HG03039 (cell line): ENCODE measurements at regions not wholly inside any gene's neighbourhood (a gene's known extent, or its start where the extent isn't known, plus 50 kb on each side); places are given as distances from the start of the nearest gene placed in this dataset.
"Not testable (repeated sequence)": the region's sequence is repeated elsewhere in the genome, so short reads cannot be mapped to it uniquely, and the experiment has no call there.

Experiments
- ATAC-seq: cut with Tn5 transposase; IDR thresholded peaks from one replicate; pipeline ENCODE4 v1.9.1; 2021; ENCODE audit warnings: mild to moderate bottlenecking, moderate library complexity; ENCODE audit not compliant: unreplicated experiment

GRCh38 chr4:53959343-53960120 lies 104.9 kb downstream of the CHIC2 start:
- ATAC-seq: no peak

- ATAC-seq: no peak
These were observed 108.0 kb downstream of the CHIC2 start for GRCh38 chr4:53956454-53956853.

GRCh38 chr4:53956053-53956452 lies 108.4 kb downstream of the CHIC2 start:
- no peak for ATAC-seq

- no peak for ATAC-seq
These were observed 113.0 kb downstream of the CHIC2 start for GRCh38 chr4:53951414-53951813.

GRCh38 chr4:53943345-53944085 lies 120.9 kb downstream of the CHIC2 start:
- ATAC-seq: no peak

GRCh38 chr4:53942712-53943111 lies 121.7 kb downstream of the CHIC2 start:
- no peak for ATAC-seq

- ATAC-seq: no peak
These were observed 123.1 kb downstream of the CHIC2 start for GRCh38 chr4:53941331-53941730.

GRCh38 chr4:53939892-53940291 lies 124.5 kb downstream of the CHIC2 start:
- ATAC-seq: not testable (repeated sequence)

- no peak for ATAC-seq
These were observed 126.5 kb downstream of the CHIC2 start for GRCh38 chr4:53937918-53938317.

GRCh38 chr4:53937327-53937726 lies 127.1 kb downstream of the CHIC2 start:
- ATAC-seq: no peak

GRCh38 chr4:53935780-53936179 lies 128.6 kb downstream of the CHIC2 start:
- no peak for ATAC-seq

GRCh38 chr4:53932796-53933610 lies 131.4 kb downstream of the CHIC2 start:
- ATAC-seq: no peak

GRCh38 chr4:53931461-53931961 lies 132.9 kb downstream of the CHIC2 start:
- no peak for ATAC-seq

GRCh38 chr4:53929955-53930798 lies 134.2 kb downstream of the CHIC2 start:
- no peak for ATAC-seq

GRCh38 chr4:53929311-53929710 lies 135.1 kb downstream of the CHIC2 start:
- ATAC-seq: no peak

GRCh38 chr4:53928825-53929224 lies 135.6 kb downstream of the CHIC2 start:
- ATAC-seq: no peak

- no peak for ATAC-seq
These were observed 139.3 kb downstream of the CHIC2 start for GRCh38 chr4:53925050-53925605.

GRCh38 chr4:53924333-53925049 lies 139.9 kb downstream of the CHIC2 start:
- no peak for ATAC-seq

GRCh38 chr4:53923921-53924320 lies 140.5 kb downstream of the CHIC2 start:
- no peak for ATAC-seq
